ENCODE measurements at regions not wholly inside any gene's neighbourhood (a gene's known extent, or its start where the extent isn't known, plus 50 kb on each side); places are given as distances from the start of the nearest gene placed in this dataset.
"Not testable (repeated sequence)": the region's sequence is repeated elsewhere in the genome, so short reads cannot be mapped to it uniquely, and the experiment has no call there.

DNA sequence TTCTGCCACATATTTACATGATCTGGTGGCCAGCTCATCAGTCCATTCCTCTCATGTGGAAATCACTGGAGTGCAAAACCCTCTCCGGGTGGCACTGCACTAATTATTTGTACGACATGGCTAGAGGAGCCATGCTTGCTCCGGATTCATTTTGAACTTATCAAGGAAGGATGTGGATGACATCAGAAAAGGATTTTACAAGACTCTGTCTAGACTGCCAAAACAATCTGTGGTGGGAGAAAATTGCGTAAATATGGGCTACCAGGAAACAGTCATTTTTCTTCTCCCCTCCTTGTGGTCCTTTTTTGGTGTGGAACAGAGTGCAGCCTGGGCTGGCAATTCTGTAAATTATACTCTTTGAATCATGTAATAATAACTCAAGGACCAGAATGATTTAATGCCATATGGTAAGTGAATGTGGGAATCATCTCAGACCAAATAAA is 123.4 kb upstream of the IFNE start:
- no peak for FAIRE-seq

DNA sequence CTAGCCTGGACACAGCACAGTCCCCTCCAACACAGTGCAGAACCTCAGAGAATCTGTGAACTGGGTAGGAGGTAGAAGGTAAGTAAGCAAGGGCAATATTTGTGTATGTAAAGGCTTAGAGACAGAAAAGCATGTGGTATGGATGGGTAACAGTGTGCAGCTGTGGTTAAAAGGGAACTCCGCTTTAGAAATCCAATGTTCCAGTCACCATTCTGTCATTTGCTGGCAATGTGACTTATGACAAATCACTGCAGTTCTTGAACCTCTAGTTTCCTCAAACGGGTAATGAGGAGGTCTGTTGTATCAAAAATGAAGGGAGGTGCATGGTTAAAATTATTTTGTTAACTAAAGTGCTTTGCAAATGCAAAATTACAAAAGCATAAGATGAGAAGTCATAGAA is 125.5 kb upstream of the IFNE start:
- no peak for FAIRE-seq

- FAIRE-seq: no peak
Observed at GRCh38 chr9:21608200-21608599, 126.1 kb upstream of the IFNE start.

DNA sequence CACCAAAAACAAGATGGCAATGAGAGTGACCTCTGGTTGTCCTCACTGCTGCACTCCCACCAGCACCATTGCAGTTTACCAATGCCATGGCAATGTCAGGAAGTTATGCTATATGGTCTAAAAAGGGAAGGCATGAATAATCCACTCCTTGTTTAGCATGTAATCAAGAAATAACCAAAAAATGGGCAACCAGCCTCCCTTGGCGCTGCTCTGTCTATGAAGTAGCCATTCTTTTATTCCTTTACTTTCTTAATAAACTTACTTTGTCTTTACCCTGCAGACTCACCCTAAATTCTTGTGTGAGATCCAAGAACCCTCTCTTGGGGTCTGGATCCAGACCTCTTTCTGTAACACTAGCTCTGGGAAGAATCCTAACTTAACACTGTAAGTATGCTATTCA is 127.4 kb upstream of the IFNE start:
- no peak for FAIRE-seq

DNA sequence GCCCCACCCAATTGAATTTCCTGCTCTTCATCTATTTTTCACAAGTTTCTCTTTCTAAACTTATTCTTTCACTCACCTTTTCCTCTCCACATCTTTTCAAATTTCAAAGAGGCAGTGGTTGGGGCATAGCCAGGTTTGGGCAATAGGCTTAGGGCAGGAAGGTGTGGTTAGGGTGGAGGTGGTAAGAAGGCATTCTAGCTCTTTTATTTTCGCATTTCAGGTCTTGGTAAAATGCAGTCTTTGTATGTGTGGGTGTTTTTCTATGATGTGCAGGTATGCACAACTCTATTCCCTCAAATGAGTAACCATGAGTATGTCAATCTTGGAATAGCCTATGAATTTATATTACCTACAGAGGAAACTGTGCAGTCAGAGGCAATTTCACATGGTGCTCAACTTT is 129.8 kb upstream of the IFNE start:
- no peak for FAIRE-seq

DNA sequence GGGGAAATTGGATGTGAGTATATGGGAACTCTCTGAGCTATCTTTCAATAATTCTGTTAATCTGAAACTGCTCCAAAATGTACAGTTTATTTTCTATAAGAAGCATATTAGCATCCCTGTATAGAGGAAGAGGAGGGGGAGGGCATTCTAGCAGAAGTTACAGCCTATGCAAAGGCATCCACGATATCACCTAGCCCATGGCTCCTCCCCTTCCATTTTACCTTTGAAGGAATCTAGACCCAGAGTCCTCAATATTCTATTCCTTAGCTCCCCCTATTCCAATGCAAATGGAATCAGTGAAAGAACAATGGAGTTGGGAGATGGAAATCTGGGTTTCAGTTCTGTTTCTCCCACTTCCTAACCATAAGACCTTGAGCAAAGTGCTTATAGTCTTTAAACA is 132.9 kb upstream of the IFNE start:
- no peak for FAIRE-seq

GRCh38 chr9:21615446-21615845 is 133.3 kb upstream of the IFNE start:
- FAIRE-seq: no peak

DNA sequence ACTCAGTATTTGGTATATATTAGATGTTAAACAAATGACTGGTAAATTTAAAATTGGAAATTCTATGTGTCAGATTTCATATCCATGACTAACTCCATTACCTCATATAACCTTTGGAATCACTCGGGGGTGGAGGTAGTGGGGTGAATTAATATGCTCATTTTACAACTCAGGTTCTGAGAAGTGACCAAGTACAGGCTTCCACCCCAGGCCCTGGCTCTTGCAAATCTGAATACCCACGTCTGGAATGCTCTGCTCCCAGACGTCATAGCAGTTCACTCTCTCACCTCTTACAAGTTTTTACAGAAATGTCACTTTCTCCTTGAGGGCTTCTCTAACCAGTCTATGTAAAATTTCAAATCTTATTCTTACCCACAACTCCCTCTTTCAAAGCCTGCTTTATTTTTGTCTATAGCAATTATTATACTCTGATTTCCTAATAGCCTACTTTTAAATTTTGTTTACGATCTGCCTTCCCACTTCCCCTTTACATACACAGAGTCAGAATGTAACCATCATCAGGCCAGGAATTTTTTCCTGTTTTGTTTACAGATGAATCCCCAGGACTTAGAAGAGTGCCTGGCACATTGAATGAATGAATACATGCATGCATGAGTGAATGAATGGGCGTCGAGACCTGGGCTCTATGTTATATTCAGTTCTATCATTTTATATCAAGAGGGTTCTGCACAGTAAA is 134.1 kb upstream of the IFNE start:
- FAIRE-seq: no peak

DNA sequence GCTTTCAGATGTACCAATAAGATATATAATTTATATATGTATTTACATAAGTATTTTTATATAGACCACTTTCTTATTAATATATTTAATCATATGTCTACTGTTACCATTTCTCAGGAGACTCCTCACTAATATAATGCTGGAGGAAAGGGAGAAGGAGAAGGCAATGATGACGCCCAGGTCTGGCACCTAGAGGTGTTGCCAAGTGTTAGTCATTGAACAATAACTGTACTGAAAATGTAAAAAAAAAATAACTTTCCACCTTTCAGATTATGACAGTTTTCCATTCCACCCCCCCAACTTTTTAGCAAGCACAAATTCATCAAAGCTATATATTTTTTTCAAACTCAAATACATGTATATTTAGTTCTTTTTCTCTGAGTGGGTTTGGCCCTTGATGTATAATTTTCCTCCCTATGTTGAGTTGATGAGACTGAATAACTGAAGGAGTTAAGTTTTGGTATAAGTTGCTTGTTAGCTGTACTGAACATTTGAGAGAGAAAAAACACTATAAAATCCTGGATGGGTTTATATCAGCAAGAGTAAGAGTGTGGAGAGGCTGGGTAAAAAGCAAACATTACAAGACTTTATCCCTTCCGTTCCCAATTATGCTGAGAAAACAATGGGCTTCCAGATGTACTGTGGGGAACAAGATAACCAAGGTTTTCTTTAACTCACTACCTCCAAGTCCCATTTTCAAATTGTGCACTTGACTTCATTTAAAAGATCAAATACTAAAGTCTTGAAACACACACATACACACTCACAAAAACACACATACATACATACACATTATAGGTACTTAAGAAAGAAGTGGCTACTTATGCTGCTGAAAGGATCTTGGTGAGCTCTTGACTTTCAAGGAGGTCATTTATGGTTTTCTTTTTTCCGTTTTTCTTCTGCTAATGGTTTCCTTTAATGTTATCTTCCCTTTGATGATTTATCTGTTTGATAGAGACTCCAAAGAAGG is 142.8 kb upstream of the IFNE start:
- no peak for FAIRE-seq

- no peak for FAIRE-seq
Observed at GRCh38 chr9:21626493-21626892, 144.4 kb upstream of the IFNE start.

DNA sequence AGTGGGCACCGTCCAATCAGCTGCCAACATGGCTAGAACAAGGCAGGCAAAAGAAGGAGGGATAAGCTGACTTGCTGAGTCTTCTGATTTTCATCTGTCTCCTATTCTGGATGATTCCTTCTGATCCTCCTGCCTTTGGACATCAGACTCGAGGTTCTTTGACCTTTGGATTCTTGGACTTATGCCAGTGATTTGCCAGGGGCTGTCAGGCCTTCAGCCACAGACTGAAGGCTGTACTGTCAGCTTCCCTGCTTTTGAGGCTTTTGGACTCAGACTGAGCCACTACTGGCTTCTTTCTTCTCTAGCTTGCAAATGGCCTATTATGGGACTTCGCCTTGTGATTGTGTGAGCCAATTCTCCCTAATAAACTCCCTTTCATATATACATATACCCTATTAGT is 146.8 kb upstream of the IFNE start:
- not testable (repeated sequence) for FAIRE-seq

DNA sequence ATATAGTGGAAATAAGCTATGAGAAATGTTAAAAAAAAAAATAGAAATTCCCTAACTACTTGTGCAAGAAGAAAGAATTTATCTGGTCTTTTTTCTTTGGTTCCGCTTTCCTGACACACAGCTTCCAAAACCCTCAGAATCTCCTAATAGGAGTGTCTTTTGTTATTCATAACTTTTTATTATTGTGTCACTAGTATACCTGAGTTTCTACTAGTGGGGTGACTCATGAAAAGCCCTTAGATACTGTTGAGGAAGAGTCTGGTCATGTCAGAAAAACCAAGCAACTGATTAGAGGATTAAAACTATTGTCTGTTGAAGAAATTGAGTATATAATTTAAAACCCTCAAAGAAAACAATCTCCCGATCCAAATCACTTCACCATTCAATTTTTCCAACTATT is 152.8 kb upstream of the IFNE start:
- FAIRE-seq: no peak

DNA sequence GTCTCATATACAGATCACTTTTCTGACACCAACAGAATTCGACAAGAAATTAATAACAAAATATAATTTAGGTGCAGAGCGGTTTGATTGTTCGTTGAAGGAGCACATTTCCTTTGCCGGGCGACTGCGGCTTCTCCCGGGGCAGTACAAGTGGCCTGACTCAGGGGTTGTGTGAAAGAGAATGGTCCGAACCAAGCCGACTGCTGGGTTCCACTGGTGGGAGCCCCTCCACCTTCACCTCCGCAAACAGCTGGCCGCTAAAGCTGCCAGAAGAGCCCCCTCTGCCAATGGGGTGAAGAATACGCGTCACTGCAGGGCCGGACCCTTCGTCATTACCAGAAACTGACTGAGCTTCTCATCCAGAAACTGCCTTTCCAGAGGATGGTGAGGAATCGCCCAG is 156.0 kb upstream of the IFNE start:
- no peak for FAIRE-seq

DNA sequence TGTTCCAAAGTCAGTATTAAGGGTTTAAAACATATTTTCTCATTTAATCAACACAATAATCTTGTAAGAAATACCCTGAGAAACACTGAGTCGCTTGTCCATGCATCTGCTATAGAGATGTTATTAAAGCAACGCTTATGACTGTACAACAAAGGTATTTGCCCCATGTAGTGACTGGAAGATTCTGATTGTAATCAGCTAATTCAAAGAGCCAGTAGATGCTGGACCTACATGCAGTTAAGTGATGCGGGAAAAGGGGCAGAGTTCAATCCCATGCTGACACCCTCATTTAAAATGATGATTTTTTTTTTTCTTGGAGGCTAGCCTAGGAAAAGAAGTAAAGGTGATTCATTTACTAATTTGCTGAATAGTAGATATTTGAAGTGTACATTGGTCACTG is 149.3 kb upstream of the MTAP start:
- no peak for FAIRE-seq

DNA sequence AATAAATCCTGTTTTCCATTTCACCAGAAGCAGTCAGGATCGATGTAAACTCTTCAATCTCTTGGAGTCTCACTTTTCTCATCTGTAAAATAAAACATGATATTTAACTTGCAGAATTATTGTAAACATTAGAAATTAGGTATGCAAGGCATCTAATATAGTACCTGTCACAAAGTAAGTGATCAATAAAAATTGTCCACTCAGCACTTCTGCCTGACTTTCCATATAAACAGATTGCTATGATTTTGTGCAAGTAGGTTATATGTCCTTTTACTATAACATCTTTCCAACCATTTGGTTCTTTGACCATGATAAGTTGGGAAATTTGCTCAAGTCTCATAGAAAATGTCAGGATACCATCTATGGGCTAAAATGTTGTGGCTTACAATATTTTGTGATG is 148.8 kb upstream of the MTAP start:
- no peak for FAIRE-seq

- FAIRE-seq: no peak
Observed at GRCh38 chr9:21656776-21657674, 145.4 kb upstream of the MTAP start.

DNA sequence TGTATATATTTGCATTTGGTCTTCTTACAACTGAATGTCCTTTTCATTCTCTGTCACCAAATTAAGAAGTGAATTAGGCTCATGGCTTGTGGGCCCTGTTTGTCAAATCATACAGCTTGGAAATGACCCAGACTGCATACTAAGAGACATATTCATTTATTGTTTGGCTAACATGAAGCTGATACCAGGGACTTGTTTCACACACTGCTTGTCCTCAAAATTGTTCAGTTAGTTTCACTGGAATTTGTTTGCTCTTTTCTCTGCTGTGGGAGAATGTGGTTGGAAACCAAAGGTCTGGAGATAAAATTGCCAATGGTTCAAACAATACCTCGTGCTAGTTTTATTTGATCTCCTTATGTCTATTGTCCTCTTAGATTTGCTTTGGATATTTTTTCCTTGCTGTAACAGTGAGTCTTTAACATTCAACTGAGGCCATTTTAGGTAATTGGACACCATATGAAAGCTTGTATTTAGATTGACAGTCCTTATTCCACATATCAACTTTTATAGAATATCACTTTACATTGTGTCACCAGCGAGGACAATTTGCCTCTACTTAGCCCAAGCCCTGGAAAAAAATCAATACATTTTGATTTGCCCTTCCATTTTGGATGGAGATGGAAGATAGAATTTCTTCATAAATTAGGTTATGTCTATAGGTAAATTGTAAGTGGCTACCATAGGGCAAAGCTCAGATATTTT is 144.3 kb upstream of the MTAP start:
- no peak for FAIRE-seq

- no peak for FAIRE-seq
Observed at GRCh38 chr9:21660976-21661375, 141.5 kb upstream of the MTAP start.

GRCh38 chr9:21661626-21662025 is 140.8 kb upstream of the MTAP start:
- no peak for FAIRE-seq

DNA sequence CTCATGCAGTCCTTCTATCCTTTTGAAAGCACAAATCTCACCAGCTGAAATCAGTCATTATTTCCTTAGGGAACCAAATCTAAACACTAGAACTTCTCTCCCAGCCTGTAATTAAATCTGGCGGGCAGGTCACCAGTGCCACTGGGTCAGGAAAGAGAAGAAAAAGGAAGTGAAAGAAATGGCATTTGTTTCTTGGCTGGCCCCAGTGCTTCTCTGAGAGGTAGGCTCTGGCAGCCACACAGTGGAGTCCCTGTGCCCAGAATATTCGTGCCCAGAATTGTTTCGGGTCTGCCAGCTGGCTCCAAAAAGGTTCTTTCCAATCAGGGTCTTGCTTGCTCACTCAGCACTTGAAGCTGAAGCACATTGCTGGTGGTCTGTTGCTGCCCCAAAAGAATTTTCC is 133.9 kb upstream of the MTAP start:
- FAIRE-seq: no peak

DNA sequence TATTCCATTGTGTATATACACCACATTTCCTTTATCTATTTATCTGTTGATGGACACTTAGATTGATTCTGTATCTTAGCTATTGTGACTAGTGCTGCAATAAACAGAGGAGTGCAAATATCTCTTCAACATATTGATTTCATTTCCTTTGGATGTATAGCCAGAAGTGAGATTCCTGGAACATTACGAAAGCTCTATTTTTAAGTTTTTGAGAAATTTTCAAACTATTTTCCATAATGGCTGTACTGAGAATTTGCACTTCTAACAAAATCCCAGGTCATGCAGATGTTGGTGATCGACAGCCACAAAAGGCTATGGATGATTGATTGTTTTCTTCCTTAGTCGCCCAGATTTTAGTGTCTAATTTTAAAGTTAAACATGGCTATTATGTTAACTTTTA is 132.7 kb upstream of the MTAP start:
- FAIRE-seq: no peak

GRCh38 chr9:21670374-21670773 is 132.1 kb upstream of the MTAP start:
- FAIRE-seq: no peak
